Hematopoietic multipotent progenitor cell (in vitro differentiated cells): ENCODE measurements at regions not wholly inside any gene's neighbourhood (a gene's known extent, or its start where the extent isn't known, plus 50 kb on each side); places are given as distances from the start of the nearest gene placed in this dataset.

ENCODE experiments used
- DNase-seq, 3 donors: peaks; one replicate each; pipeline ENCODE4 v3.0.0-alpha.2; 2011 to 2015; ENCODE audit warnings: low read depth in 2 of 3, low spot score in 2 of 3

- DNase-seq: no peak
Measured at GRCh38 chr20:39857835-39858234, 831.2 kb downstream of the MAFB start.

DNA sequence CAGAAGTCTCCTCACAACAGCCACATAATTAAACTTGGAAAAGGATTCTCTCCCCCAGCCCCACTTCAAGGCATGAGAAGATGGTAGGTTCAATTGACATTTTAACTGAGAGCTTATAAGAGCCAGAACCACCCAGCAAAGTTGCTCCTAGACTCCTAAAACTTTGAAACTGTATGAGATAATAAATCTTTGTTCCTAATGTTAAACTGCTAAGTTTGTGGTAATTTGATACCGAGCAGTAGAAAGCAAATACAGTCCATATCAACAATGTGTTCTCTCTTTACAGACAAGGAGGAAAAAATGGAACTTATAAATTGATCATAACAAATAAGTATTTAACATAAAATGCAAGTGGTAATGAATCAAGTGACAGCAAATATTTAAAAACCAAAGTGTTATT, 831.8 kb downstream of the MAFB start:
- no peak for DNase-seq

DNA sequence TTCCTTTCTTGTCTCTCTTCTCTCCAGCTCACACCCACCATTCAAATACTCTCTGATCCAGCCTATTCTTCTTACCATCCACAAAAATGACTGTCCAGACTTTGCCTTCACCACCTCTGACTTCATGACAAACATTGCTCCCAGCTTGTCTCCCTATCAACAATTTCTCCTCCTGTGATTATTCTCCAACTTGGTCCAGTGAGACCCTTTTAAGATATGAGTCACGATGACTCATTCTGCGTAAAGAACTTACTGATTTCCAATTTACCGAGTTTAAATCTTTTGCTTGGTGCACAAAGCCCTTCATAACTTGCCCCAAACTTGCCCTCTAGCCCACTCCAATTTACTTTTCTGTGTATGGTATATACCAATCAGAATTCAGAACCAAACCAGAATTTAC, 833.2 kb downstream of the MAFB start:
- no peak for DNase-seq

DNA sequence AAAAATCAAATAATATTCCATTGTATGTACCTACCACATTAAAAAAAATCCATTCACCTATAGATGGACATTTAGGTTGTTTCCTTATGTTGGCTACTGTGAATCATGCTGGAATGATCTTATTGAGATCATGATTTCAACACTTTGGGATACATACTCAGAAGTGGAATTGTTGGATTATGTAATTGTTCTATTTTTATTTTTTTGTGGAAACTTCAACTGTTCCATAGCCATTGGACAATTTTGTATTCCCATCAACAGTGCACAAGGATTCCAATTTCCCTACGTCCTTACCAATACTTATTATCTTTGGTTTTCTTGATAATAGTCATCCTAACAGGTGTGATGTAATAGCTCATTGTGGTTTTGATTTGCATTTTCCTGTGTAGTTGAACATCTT, 834.0 kb downstream of the MAFB start:
- DNase-seq: no peak

GRCh38 chr20:39853636-39854035, 835.4 kb downstream of the MAFB start:
- no peak for DNase-seq

DNA sequence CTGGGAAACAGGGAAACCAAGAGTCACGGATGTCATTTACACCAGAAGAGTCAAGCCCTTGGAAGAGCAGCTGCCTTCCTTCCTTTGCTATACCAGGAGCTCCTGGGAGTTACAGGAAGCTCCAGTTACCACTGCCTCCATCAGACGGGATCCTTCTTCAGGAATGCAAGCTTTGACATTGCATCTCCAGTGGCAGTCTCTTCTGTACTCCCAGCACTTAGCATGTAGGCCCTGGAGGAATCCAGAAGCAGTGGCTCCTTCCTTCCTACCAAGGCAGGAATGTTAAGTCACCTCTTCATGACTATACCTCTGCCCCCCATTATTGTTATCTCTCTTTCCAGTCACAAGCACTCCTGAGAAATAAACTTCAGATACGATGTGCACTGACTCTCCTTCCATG, 836.0 kb downstream of the MAFB start:
- DNase-seq: no peak

GRCh38 chr20:39851459-39851858, 837.6 kb downstream of the MAFB start:
- DNase-seq: no peak

DNA sequence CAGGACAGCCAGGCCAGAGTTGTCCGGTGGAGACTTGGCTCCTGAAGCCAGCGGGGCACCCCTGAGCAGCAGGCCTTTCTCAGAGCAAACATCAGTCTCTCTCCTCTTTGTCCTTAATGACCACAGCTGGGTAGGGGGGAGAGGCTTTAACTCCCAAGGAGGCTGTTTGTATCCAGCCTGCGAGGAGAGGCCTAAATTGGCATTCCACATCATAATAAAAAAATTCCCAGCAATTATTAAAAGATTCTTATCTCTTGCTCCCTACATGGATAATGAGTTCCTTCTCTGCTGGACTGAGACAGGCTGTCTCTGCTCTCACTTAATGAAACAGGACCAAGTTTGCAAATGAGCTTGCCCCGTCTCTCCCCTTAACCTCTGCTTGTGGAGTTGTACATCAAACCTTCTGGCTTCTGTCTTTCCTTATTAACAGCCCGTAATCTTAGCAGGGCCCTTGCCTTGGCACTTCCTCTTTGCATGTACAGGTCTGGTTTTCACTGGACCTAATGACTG, 838.2 kb downstream of the MAFB start:
- no peak for DNase-seq

GRCh38 chr20:39850246-39850645, 838.8 kb downstream of the MAFB start:
- DNase-seq: no peak

GRCh38 chr20:39849664-39850063, 839.4 kb downstream of the MAFB start:
- DNase-seq: no peak

GRCh38 chr20:39849171-39849570, 839.9 kb downstream of the MAFB start:
- DNase-seq: no peak

DNA sequence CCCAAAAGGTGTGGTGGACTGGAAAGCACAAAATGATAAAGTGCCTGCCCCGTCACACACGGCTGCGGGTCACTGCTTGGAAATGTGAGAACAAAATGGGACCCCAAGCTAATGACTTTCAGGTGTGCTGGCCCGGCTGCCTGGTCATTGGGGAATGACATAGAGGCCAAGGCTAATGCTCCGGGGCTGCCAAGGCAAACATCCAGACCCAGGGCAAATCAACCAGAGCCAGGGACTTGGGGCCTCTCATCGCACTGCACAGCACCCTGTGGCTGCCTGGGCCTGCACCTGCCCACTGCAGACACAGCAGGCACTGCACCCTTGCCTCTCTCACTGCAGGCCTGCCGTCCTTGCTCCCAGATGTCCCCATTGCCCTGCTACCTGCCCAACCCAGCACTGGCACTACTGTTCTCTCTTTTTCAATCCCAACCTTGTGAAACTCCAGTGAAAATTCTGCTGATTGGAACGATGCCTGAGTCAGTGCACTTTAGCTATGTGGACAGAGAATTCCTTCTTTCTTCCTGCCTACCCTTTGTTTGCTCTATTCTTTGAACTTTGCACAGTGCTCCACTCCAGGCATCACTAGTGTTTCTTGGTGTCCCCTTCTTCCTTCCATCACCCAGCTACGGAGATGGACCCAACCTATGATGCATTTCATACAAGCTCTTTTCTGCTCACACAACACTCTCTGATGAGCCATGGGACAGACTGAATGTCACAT, 849.5 kb downstream of the MAFB start:
- DNase-seq: no peak

DNA sequence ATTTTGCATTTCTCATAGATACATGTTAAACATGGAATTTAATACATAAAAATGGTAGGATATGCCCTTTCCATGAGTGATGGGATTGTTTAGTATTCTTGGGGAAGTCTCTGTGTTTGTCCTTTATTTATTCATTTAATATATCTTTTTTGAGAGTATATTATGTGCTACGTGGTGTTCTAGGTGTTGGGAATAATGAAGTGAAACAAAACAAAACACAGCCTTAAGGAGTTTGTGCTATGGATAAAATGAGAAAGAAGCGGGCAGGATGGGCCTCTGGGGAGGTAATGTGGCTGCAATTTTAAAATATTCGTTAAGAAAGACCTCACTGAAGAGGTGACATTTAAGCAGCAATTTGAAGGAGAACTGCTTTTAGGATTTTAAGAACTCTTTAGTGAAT, 851.5 kb downstream of the MAFB start:
- no peak for DNase-seq

DNA sequence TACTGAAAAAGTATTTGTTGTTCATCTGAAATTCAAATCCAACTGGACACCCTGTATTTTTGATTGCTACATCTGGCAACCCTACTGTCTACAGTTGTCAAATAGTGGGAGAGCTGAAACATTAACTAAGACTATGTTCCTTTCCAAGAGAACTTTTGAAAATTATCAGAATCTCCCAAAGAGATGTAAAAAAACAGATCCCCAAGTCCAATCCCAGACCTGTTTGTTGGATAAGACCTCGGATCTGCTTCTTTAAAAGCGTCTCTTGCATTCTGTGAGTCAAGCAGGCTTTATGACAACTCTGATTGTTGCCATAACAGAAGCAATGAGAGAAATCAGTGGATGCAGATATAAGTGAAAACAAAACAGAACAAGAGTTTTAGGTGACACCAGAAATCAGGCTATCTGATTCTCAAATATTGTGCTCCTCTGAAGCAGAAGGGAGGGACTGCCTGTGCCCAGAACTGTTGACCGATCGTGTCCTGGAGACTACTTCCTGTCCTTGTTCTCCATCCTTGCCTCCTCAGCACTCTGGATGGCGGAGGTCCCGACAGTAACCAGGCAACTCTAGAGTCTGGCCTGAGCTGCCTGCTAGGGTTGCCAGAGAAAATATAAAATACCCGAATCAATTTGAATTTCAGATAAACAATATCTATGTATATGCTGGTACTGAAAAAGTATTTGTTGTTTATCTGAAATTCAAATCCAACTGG, 853.8 kb downstream of the MAFB start:
- no peak for DNase-seq

GRCh38 chr20:39830903-39831302, 858.1 kb downstream of the MAFB start:
- DNase-seq: no peak

- peak in 1 of 3 donors; percentile 1 for DNase-seq
Measured at GRCh38 chr20:39829661-39830060, 859.4 kb downstream of the MAFB start.

DNA sequence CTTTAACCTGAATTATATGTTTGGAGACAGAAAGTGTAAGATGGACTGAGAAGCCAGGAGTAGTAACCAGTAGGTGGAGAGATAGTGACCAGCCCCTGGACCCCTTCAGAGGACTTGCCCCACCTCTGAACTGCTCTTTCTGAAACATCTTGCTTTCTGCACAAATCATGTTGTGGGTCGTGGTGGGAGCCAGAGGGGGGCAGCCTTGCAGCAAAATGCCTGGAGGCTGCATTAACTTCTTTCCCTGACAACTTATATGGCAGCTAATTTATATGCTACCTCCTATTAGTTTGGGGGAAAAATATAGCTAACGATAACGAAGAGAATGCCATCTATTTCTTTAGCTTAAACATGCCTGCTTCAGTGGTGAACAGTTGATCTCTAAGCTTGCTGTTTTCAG, 859.8 kb downstream of the MAFB start:
- no peak for DNase-seq

DNA sequence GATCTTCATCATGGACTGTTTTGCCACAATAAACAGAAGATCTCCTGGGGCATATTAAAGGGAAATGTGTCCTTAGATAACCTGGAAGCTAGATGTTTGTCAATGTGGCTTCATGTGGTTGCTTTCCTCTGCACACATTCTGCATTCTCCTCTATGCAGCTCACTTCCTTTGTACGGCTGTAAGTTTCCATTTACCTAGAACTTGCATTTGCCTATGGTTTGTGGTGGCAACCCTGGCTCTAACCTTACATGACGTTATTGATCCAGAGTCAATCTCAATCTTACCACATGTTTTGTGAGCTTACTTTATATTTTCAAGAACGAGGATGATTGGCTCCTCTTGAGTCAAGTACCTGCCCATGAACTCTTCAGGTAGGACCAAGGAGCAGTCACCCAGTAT, 863.1 kb downstream of the MAFB start:
- no peak for DNase-seq

- no peak for DNase-seq
Measured at GRCh38 chr20:39825524-39825923, 863.4 kb downstream of the DHX35 start.

DNA sequence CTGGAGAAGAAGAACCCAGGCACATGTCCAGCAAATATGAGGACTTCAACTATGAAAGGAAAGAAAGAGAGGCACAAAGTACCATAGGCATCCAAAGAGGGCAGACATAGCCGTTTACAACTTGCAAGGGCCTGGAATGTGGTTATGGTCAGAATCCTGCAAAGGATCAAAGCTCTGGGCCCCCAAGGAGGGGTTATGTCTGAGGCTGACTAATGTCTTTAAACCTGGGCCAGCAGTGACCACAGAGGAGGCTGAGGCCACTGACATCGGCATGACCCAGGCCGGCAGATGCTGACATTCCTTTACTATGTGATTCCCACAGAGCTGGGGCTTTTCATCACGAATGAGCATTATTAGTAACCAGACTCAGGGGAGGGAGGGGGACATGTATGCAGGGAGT, 861.1 kb downstream of the DHX35 start:
- DNase-seq: no peak

DNA sequence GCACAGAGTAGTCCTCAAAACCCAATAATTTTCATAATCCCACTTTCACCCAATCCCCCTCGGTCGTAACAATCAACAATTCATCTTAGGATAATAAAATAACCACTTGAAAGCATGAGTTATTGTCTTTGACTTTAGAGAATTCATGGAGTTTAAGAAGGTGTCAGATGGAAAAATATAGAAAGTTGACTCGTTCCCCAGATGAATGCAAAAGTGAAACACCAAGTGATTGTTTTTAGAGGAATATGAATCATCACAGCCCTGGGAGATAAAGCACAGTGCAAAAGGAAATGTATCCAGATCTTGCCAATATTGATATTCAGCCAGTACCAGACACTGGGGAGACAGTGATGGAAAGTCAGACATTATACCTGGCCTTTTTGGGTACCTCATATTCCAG, 860.5 kb downstream of the DHX35 start:
- no peak for DNase-seq

GRCh38 chr20:39813190-39813829, 851.2 kb downstream of the DHX35 start:
- DNase-seq: no peak
